GM12801 (cell line): ENCODE measurements at regions not wholly inside any gene's neighbourhood (a gene's known extent, or its start where the extent isn't known, plus 50 kb on each side); places are given as distances from the start of the nearest gene placed in this dataset.

Experiments
- CTCF ChIP-seq: IDR thresholded peaks from one replicate; pipeline ENCODE4 v1.5.1; 2011; ENCODE audit warnings: control low read depth; ENCODE audit not compliant: insufficient read length; ENCODE audit errors: extremely low read depth

- TF ChIP-seq CTCF, result no peak
Observed at GRCh38 chr9:28037968-28038367, 464.7 kb upstream of the C9orf72 start.

- no peak for TF ChIP-seq CTCF
Observed at GRCh38 chr9:28045051-28045450, 471.8 kb upstream of the C9orf72 start.

- TF ChIP-seq CTCF, result no peak
Observed at GRCh38 chr9:28050046-28050445, 476.8 kb upstream of the C9orf72 start.

- TF ChIP-seq CTCF, result no peak
Observed at GRCh38 chr9:28050941-28051340, 477.7 kb upstream of the C9orf72 start.

- no peak for TF ChIP-seq CTCF
Observed at GRCh38 chr9:28051559-28052503, 478.6 kb upstream of the C9orf72 start.

- TF ChIP-seq CTCF, result no peak
Observed at GRCh38 chr9:28053096-28053777, 480.0 kb upstream of the C9orf72 start.

GRCh38 chr9:28056006-28056405 is 482.7 kb upstream of the C9orf72 start:
- TF ChIP-seq CTCF, result no peak
